ENCODE measurements at regions not wholly inside any gene's neighbourhood (a gene's known extent, or its start where the extent isn't known, plus 50 kb on each side); places are given as distances from the start of the nearest gene placed in this dataset.
A peak's percentile ranks its signal among the peaks of the same experiment; 100 is the strongest.

GRCh38 chr10:78450239-78450638 lies 416.6 kb downstream of the RPS24 start:
- no peaks in the 10 kb centered on the region for H3K36me3 ChIP-seq (ENCODE audit: insufficient read depth, low read length)
- no peaks in the 10 kb centered on the region for H3K4me1 Mint-ChIP-seq
- H3K27me3 Mint-ChIP-seq, result peaks cover 19 to 31% of the 10 kb centered on the region in 2 donors
- DNase-seq, result no peak
- CTCF ChIA-PET, result no interaction called here
- no peaks in the 10 kb centered on the region for H3K4me1 ChIP-seq (ENCODE audit: insufficient read depth, low read length)
- no peak overlapping the region for H3K27ac ChIP-seq (ENCODE audit: low read depth, low read length)
- H3K9me3 Mint-ChIP-seq, result no peaks in the 10 kb centered on the region
- no peak overlapping the region for H3K4me3 Mint-ChIP-seq
- H3K9me3 ChIP-seq (ENCODE audit: low read length), result no peaks in the 10 kb centered on the region
- peaks cover 2% of the 10 kb centered on the region for H3K27me3 ChIP-seq (ENCODE audit: insufficient read depth, low read length, poor library complexity, severe bottlenecking)
- H3K27ac Mint-ChIP-seq, result no peak overlapping the region
- no peak overlapping the region for H3K4me3 ChIP-seq (ENCODE audit: low read length)
- no peaks in the 10 kb centered on the region for H3K36me3 Mint-ChIP-seq
- POLR2A ChIA-PET, result no interaction called here

DNA sequence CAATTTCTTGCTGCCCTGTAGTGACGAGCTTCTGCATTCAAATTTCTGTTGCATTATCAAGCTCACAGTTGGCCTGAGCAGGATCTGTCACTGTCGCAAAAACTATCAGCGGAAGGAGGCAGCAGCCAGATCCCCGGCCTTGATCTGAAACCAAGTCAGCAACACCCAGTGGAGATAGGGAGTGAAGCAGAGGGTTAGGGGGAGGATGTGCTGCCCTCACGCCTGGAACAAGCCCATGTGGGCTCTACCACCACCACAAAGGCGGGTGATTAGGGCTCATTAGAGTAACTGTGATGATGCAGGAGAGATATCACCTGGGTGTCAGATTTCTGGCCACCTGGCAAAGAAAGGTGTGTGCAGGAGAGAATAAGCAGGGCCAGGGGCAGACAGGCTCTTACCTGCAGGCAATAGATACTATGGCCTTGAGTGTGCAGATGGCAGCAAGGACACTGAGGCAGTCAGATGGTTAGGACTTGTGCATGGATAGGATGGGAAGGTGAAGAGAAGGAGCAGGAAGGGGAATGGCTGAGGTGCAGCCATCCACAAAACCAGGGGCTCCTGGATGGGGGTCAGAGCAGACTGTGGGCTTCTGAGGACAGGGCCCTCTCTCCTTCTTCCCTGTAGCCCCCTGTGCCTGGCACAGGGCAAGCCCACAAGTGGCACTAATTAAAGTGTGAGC lies 417.3 kb downstream of the RPS24 start:
- Mint-ChIP-seq H3K36me3 (no peaks in the 10 kb centered on the region), H3K27ac (peak overlapping the region in 1 of 8 donors; percentile 47), H3K27me3 (peaks cover 19 to 33% of the 10 kb centered on the region in 2 donors), H3K9me3 (no peaks in the 10 kb centered on the region), H3K4me3 (no peak overlapping the region), H3K4me1 (no peaks in the 10 kb centered on the region)
- no peaks in the 10 kb centered on the region for H3K4me1 ChIP-seq (ENCODE audit: insufficient read depth, low read length)
- H3K9me3 ChIP-seq (ENCODE audit: low read length), result no peaks in the 10 kb centered on the region
- ChIA-PET POLR2A (no interaction called here), CTCF (no interaction called here)
- DNase-seq, result no peak
- H3K4me3 ChIP-seq (ENCODE audit: low read length), result no peak overlapping the region
- H3K27ac ChIP-seq (ENCODE audit: low read depth, low read length), result no peak overlapping the region
- peaks cover 5% of the 10 kb centered on the region for H3K27me3 ChIP-seq (ENCODE audit: insufficient read depth, low read length, poor library complexity, severe bottlenecking)
- H3K36me3 ChIP-seq (ENCODE audit: insufficient read depth, low read length), result no peaks in the 10 kb centered on the region

DNA sequence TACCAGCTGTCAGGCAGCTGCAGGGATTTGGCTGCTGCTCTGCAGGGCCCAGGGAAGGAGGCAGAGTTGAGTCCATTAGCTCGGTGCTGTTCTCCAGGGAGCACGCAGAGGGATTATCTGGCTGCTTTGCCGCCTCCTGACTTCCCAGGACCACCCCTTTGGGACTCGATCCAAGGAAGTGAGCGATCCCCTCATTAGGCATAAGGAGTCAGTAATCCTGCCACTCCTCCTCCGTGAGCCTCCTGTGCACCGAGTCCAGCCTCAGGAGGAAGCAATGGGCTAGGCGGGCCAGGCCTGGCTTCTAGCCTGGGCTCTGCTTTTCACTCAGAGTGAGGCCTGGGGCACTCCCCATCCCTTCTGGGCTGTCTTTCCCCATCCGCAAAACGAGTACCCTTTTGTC lies 417.9 kb downstream of the RPS24 start:
- Histone ChIP-seq H3K36me3 (ENCODE audit: insufficient read depth, low read length) (no peaks in the 10 kb centered on the region), H3K4me1 (ENCODE audit: insufficient read depth, low read length) (no peaks in the 10 kb centered on the region), H3K27ac (ENCODE audit: low read depth, low read length) (no peak overlapping the region), H3K27me3 (ENCODE audit: insufficient read depth, low read length, poor library complexity, severe bottlenecking) (peaks cover 5% of the 10 kb centered on the region), H3K9me3 (ENCODE audit: low read length) (no peaks in the 10 kb centered on the region), H3K4me3 (ENCODE audit: low read length) (no peak overlapping the region)
- Mint-ChIP-seq H3K27ac (no peak overlapping the region), H3K36me3 (no peaks in the 10 kb centered on the region), H3K9me3 (no peaks in the 10 kb centered on the region), H3K27me3 (peaks cover 17 to 30% of the 10 kb centered on the region in 2 donors), H3K4me1 (no peaks in the 10 kb centered on the region), H3K4me3 (no peak overlapping the region)
- DNase-seq, result no peak
- POLR2A ChIA-PET, result no interaction called here
- CTCF ChIA-PET, result no interaction called here

- CTCF ChIA-PET, result interaction anchor here (1.1 kb wide), 1 partner anchor 28 kb away, joined by 3 read pairs; no protein-coding TSS in a partner anchor
- Mint-ChIP-seq H3K36me3 (no peaks in the 10 kb centered on the region), H3K4me1 (no peaks in the 10 kb centered on the region), H3K27ac (no peak overlapping the region), H3K27me3 (peaks cover 8 to 17% of the 10 kb centered on the region in 2 donors), H3K4me3 (no peak overlapping the region), H3K9me3 (no peaks in the 10 kb centered on the region)
- Histone ChIP-seq H3K9me3 (ENCODE audit: low read length) (no peaks in the 10 kb centered on the region), H3K27me3 (ENCODE audit: insufficient read depth, low read length, poor library complexity, severe bottlenecking) (peaks cover 5% of the 10 kb centered on the region), H3K36me3 (ENCODE audit: insufficient read depth, low read length) (no peaks in the 10 kb centered on the region), H3K4me1 (ENCODE audit: insufficient read depth, low read length) (no peaks in the 10 kb centered on the region), H3K4me3 (ENCODE audit: low read length) (no peak overlapping the region), H3K27ac (ENCODE audit: low read depth, low read length) (no peak overlapping the region)
- no peak for DNase-seq
- POLR2A ChIA-PET, result no interaction called here
Observed at GRCh38 chr10:78454123-78454645, 420.5 kb downstream of the RPS24 start.

DNA sequence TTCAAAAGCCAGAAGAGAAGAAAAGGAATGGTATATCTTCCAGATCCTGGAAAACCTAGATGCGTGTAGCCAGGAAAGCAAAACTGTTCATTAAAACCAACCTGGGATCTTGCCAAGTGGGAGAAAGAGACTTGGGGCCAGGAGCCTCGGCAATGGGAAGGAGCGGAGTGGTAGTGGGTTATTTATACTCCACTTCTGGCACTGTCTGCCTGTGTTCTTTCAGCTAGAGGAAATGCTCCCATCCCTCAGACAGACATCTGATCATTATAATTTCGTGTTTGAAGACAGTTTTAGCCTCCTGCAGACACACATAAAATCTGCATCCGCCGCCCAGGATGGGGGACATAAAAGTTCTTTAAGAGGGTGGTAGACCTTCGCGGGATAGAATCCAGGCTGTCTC lies 421.6 kb downstream of the RPS24 start:
- no peak overlapping the region for H3K27ac Mint-ChIP-seq
- Histone ChIP-seq H3K27me3 (ENCODE audit: insufficient read depth, low read length, poor library complexity, severe bottlenecking) (peaks cover 5% of the 10 kb centered on the region), H3K4me1 (ENCODE audit: insufficient read depth, low read length) (no peaks in the 10 kb centered on the region), H3K4me3 (ENCODE audit: low read length) (no peak overlapping the region), H3K27ac (ENCODE audit: low read depth, low read length) (no peak overlapping the region), H3K36me3 (ENCODE audit: insufficient read depth, low read length) (no peaks in the 10 kb centered on the region), H3K9me3 (ENCODE audit: low read length) (no peaks in the 10 kb centered on the region)
- no peaks in the 10 kb centered on the region for H3K36me3 Mint-ChIP-seq
- ChIA-PET CTCF (no interaction called here), POLR2A (no interaction called here)
- H3K27me3 Mint-ChIP-seq, result peaks cover 7 to 17% of the 10 kb centered on the region in 2 donors
- no peak overlapping the region for H3K4me3 Mint-ChIP-seq
- no peaks in the 10 kb centered on the region for H3K9me3 Mint-ChIP-seq
- H3K4me1 Mint-ChIP-seq, result no peaks in the 10 kb centered on the region
- no peak for DNase-seq

- Histone ChIP-seq H3K27me3 (ENCODE audit: insufficient read depth, low read length, poor library complexity, severe bottlenecking) (peaks cover 5% of the 10 kb centered on the region), H3K4me1 (ENCODE audit: insufficient read depth, low read length) (no peaks in the 10 kb centered on the region), H3K36me3 (ENCODE audit: insufficient read depth, low read length) (no peaks in the 10 kb centered on the region), H3K27ac (ENCODE audit: low read depth, low read length) (no peak overlapping the region), H3K4me3 (ENCODE audit: low read length) (no peak overlapping the region), H3K9me3 (ENCODE audit: low read length) (no peaks in the 10 kb centered on the region)
- Mint-ChIP-seq H3K36me3 (no peaks in the 10 kb centered on the region), H3K27ac (no peak overlapping the region), H3K4me3 (no peak overlapping the region), H3K9me3 (no peaks in the 10 kb centered on the region), H3K27me3 (peaks cover 7 to 19% of the 10 kb centered on the region in 2 donors), H3K4me1 (no peaks in the 10 kb centered on the region)
- POLR2A ChIA-PET, result no interaction called here
- CTCF ChIA-PET, result no interaction called here
- DNase-seq, result no peak
Observed at GRCh38 chr10:78455811-78456210, 422.1 kb downstream of the RPS24 start.

DNA sequence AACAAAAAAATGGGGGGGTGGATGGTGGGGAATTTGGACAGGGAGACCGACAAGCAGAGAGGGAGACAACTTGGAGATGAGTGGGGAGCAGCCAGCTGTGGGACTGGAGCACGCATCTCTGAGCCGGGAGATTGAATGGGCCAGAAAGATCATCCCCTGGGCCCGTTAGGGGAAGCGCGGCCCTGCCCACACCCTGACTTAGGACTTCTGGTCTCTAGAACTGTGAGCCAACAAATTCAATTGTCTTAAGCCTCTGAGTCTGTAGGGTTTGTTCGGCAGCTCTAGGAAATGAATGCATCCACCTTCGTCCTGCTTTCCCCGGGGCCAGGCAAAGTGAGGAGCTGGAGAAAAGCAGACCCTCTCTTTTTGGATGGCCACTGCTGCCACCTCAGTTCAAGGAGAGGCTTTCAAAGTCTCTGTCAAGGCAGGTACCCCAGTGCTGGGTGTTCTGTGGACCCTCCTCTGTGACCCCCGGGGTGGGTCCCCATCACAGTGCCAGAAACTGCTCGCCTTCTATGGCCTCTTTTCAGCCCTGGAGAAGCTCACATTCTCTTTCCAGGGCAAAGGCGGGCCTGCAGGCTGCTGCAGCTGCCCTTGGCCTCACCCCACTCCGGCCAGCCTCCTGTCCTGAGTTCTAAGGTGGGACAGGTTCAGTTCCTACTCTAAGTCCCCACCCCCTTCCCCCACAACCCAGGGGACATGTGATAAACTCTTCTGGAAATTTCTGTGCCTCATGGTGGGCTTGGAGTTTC lies 423.2 kb downstream of the RPS24 start:
- ChIA-PET POLR2A (no interaction called here), CTCF (no interaction called here)
- Mint-ChIP-seq H3K4me1 (no peaks in the 10 kb centered on the region), H3K4me3 (no peak overlapping the region), H3K27me3 (peaks cover 7 to 25% of the 10 kb centered on the region in 2 donors), H3K36me3 (no peaks in the 10 kb centered on the region), H3K9me3 (no peaks in the 10 kb centered on the region), H3K27ac (no peak overlapping the region)
- H3K27ac ChIP-seq (ENCODE audit: low read depth, low read length), result no peak overlapping the region
- H3K36me3 ChIP-seq (ENCODE audit: insufficient read depth, low read length), result no peaks in the 10 kb centered on the region
- H3K4me1 ChIP-seq (ENCODE audit: insufficient read depth, low read length), result no peaks in the 10 kb centered on the region
- H3K9me3 ChIP-seq (ENCODE audit: low read length), result no peaks in the 10 kb centered on the region
- no peak for DNase-seq
- peaks cover 5% of the 10 kb centered on the region for H3K27me3 ChIP-seq (ENCODE audit: insufficient read depth, low read length, poor library complexity, severe bottlenecking)
- no peak overlapping the region for H3K4me3 ChIP-seq (ENCODE audit: low read length)

GRCh38 chr10:78457804-78458482 lies 424.3 kb downstream of the RPS24 start:
- POLR2A ChIA-PET, result no interaction called here
- peaks cover 5% of the 10 kb centered on the region for H3K27me3 ChIP-seq (ENCODE audit: insufficient read depth, low read length, poor library complexity, severe bottlenecking)
- H3K9me3 ChIP-seq (ENCODE audit: low read length), result no peaks in the 10 kb centered on the region
- H3K4me3 ChIP-seq (ENCODE audit: low read length), result no peak overlapping the region
- no peak overlapping the region for H3K27ac Mint-ChIP-seq
- peaks cover 0 to 2% (median 0%) of the 10 kb centered on the region in 5 donors for H3K9me3 Mint-ChIP-seq
- no peaks in the 10 kb centered on the region for H3K4me1 Mint-ChIP-seq
- H3K36me3 Mint-ChIP-seq, result no peaks in the 10 kb centered on the region
- H3K4me1 ChIP-seq (ENCODE audit: insufficient read depth, low read length), result no peaks in the 10 kb centered on the region
- DNase-seq, result no peak
- H3K36me3 ChIP-seq (ENCODE audit: insufficient read depth, low read length), result no peaks in the 10 kb centered on the region
- CTCF ChIA-PET, result no interaction called here
- peaks cover 9 to 32% of the 10 kb centered on the region in 2 donors for H3K27me3 Mint-ChIP-seq
- H3K27ac ChIP-seq (ENCODE audit: low read depth, low read length), result no peak overlapping the region
- H3K4me3 Mint-ChIP-seq, result no peak overlapping the region

Data from CD8-positive, alpha-beta memory T cell (primary cell).